Activated naive CD4-positive, alpha-beta T cell treated with anti-CD3 and anti-CD28 coated beads, Interleukin-2, amount 50 U/mL, for 72 hours (primary cell): ENCODE measurements at regions not wholly inside any gene's neighbourhood (a gene's known extent, or its start where the extent isn't known, plus 50 kb on each side); places are given as distances from the start of the nearest gene placed in this dataset.
A peak's percentile ranks its signal among the peaks of the same experiment; 100 is the strongest.
"Not testable (repeated sequence)": the region's sequence is repeated elsewhere in the genome, so short reads cannot be mapped to it uniquely, and the experiment has no call there.

Experiments
- ATAC-seq, 2 donors: fragments of 150-1000 bp; cut with Tn5 transposase; 2 replicates each; pipeline ENCODE4 v1.10.0; 2021; ENCODE audit warnings: mild to moderate bottlenecking in 2 of 2, moderate library complexity in 2 of 2
- DNase-seq, 2 donors: peaks; one replicate each; pipeline ENCODE4 v3.0.0; 2021 to 2022; ENCODE audit warnings: low spot score in 2 of 2
- H3K27ac Mint-ChIP-seq, 2 donors: one replicate each; pipeline ENCODE4 v1.8.0; 2022; ENCODE audit warnings: mild to moderate bottlenecking in 2 of 2, mixed read lengths in 2 of 2
- H3K36me3 Mint-ChIP-seq, 2 donors: one replicate each; pipeline ENCODE4 v1.8.0; 2022; ENCODE audit warnings: mixed read lengths in 2 of 2
- H3K9me3 Mint-ChIP-seq, 2 donors: one replicate each; pipeline ENCODE4 v1.8.0; 2022; ENCODE audit warnings: mixed read lengths in 2 of 2

DNA sequence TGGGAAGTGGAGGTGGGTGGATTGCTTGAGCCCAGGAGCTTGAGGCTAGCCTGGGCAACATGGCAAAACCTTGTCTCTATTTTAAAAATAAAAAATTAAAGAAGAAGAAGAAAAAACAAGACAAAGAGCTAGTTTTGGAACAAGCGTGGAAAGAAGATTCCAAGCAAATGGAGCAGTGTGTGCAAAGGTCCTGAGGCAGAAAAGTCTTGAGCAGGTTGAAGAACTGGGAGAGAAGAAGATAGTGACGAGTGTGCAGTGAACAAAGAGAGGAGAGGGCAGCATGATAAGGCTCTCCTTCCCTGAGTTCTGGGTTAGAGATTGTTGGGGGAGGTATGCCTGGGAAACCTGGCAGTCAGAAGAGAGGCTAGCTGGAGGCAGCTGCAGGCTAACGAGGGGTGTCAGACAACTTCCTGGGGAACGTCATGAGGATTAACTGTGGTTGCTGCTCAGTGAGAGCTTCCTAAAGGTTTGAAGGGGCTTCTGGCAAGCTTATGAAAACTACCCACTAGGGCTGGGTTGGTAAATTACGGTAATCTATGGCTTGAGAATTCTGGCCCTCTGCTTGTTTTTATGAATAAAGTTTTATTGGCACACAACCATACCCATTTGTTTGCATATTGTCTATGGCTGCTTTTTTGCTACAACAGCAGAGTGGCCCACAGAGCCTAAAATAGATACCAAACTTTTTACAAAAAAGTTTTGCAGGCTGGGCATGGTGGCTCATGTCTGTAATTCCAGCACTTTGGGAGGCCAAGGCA, 128.9 kb downstream of the ZFP64 start:
- no peaks in the 10 kb centered on the region for H3K36me3 Mint-ChIP-seq
- no peaks in the 10 kb centered on the region for H3K9me3 Mint-ChIP-seq
- H3K27ac Mint-ChIP-seq: no peak overlapping the region
- no peak for ATAC-seq
- no peak for DNase-seq

DNA sequence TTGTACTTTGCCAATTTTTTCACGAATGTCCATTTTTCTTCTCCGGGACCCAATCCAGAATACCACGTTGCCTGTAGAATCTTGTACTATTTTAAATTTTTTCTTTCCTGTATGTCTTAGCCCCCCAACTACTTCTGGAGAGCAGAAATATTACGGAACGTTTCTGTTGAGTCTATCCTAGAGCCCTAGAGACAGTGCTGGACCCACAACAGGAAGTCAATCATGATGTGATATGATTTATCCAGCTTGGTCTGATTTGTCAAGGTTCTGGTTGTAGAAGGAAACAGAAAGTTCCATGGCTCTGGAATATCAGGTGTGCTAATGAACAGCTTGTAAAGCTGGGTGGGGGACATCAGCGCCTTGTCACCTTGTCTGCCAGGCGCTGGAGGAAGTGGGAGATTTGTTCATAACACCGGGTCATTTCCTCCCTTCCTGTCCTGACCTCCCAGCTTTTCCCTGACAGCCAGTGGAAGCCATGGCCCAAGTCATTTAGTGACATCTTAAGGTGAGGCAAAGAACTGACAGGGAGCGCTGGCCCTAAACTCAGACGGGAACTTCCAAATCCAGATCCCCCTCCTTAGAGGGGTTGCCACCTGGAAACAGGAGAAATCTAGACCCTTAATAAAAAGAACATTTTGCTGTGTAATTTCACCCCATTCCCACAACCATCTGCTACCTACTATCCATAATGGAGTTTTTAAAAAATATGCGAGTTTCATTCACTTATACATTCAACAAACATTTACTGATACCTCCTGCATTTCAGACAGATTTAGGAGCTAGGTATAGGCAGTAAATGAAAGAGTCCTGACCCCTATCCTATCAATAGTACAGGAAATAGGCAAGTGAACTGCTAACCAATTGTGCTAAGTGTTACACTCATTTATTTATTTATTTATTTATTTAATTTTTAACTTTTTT, 130.5 kb downstream of the ZFP64 start:
- peaks cover 8 to 10% of the 10 kb centered on the region in 2 donors for H3K36me3 Mint-ChIP-seq
- no peak overlapping the region for H3K27ac Mint-ChIP-seq

DNA sequence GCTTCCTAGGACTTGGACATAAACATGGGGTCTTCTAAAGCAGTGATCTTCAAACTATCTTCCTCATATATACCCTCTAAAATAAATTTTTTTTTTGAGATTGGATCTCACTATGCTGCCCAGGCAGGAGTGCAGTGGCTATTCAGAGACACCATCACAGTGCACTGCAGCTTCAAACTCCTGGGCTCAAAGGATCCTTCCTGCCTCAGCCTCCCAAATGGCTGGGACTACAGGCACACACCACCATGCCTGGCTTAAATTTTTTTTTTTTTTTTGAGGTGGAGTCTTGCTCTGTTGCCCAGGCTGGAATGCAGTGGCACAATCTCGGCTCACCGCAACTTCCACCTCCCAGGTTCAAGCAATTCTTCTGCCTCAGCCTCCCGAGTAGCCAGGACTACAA, 134.4 kb downstream of the ZFP64 start:
- ATAC-seq, H3K27ac Mint-ChIP-seq, DNase-seq: not testable (repeated sequence)
- peaks cover 10 to 15% of the 10 kb centered on the region in 2 donors for H3K9me3 Mint-ChIP-seq
- peaks cover 14 to 18% of the 10 kb centered on the region in 2 donors for H3K36me3 Mint-ChIP-seq

More for the DNA sequence above, 130.5 kb downstream of the ZFP64 start:
- ATAC-seq (no peak), DNase-seq (no peak)
- H3K9me3 Mint-ChIP-seq: peaks cover 6 to 9% of the 10 kb centered on the region in 2 donors

DNA sequence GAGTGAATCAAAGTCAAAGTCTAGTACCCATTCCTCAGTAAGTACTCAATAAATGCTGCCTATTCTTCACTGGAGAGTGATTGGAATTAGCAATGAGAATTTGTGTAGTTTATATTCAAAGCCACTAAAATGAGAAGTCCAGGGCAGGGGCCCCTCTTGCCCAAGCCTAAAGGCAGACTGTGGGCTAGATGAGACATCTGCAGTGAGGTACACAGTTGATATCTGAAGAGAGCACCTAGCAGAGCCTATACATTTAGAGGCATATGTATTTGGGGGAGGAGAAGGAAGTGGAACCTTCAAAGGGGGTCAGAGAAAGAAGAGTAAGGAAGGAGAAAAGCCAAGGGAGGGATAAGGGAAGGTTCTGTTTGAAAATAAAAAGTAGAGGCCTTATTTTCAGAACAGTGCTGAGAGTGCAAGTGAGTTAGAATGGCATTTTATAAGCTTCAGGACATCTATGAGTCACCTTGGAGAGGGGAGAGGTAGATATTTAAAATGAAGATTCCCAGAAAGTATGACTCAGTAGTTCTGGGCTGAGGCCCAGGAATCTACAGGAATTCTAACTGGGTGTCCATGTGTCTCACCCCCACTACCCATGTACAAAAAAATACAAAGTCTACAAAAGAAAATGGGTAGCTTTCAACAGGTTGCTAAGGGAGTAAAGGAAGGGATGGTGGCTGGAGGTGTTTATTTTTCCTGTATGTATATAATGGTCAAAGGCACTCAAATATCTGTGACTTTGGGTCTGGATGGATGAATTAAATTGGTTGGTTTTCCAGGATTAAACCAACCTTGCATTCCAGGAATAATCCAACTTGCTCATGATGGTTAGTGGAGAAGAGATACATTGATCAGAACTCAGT, 135.1 kb downstream of the ZFP64 start:
- no peak for ATAC-seq
- Mint-ChIP-seq H3K9me3 (peaks cover 10 to 15% of the 10 kb centered on the region in 2 donors), H3K36me3 (peaks cover 14 to 18% of the 10 kb centered on the region in 2 donors), H3K27ac (no peak overlapping the region)
- DNase-seq: no peak

DNA sequence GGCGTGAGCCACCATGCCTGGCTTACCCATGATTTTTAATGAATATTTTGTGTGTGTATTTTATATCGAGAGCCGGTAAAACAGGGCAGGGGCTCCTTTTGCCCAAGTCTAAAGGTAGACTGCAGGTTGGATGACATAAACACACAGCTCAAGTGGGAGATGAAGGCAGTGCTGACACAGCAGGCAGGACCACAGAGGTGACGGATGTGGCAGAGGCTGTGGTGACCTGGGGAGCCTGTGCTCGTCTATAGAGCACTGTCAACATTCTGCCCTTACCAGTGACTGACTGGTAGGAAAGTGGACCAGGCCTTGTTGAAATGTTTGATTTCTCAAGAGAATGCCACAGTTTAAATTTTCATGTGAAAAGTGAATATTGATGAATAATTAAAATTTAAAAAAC, 137.5 kb downstream of the ZFP64 start:
- peaks cover 10 to 15% of the 10 kb centered on the region in 2 donors for H3K9me3 Mint-ChIP-seq
- H3K36me3 Mint-ChIP-seq: peaks cover 14 to 18% of the 10 kb centered on the region in 2 donors
- ATAC-seq (peak in 1 of 2 donors; percentile 41), DNase-seq (no peak)
- H3K27ac Mint-ChIP-seq: no peak overlapping the region

DNA sequence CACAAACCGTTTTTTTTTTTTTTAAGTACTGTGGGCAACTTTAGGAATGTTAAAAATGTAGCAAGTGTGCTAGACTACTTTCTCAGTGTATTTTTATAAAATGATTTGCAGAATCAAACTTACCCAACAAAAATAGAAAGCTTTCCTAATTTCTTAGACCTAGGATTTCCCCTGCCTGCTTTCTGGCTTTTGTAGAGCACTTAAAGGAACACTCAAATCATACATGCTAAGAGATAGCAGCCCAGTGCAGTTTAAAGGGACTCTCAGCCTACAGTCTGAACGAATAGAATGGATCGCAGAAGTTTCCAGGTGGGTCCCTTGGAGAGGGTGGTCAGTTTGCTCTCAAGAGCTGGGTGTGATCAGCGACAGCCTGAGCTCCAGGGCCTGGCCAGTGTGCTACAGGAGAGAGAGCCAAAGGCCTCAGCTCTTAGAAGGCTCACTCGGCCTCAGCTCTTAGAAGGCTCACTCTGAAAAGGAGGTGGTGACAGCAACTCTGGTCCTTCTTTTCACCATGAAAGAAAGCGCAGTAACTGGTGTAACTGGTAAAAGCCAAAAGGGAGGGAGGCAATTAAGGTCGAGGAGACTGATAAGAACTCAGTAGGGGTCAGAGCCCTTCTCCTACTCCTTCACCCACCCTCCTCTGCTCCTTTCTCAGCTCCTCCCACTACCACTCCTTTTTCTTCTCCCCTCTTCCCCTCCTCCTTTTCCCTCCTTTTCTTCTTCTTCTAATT, 142.4 kb downstream of the ZFP64 start:
- no peaks in the 10 kb centered on the region for H3K36me3 Mint-ChIP-seq
- no peaks in the 10 kb centered on the region for H3K9me3 Mint-ChIP-seq
- no peak overlapping the region for H3K27ac Mint-ChIP-seq
- no peak for ATAC-seq
- DNase-seq: no peak

DNA sequence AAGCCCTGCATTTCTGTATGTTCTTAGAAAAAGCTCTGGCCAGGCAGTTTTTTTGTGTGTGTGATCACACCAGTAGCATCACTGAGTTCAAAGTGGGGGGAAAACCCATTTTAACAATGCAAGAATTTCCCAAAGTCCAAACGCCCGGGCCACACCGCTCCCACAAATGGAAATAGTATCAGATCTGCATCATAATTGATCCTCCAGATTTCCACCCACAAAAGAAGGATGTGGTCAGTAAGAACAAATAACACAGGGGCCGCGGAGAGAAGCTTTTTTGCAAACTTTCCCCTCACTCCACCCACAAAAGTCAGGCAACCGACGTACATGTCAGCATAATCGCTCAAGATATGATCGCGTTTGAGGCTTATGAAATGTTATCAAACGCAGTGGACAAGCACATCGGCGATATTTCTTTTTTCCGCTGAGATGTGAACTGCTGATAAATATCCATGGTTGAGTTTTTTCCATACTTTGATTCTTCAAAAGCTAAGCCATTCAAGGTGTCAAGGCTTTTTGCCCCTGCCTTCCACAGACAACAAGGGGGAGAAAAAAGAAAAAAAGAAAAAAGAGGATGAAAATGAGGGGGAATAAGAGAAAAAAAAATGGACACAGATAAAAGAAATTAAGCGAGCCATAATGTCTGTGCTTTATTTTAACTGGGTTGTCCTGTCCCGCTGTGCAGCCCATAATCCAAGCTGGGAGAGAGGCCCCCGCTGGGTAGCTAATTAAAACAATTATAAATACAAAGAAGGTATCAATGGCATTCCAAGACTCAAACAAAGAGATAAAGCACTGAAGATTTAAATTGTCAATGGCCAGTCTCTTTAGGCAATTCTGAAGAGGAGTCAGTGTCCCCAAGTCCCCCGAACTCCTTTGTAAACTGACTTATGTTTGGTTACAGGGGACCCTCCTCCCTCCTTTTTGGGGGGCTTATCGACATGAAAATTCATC, 143.5 kb downstream of the ZFP64 start:
- peak overlapping the region in 1 of 2 donors; percentile 40 for H3K27ac Mint-ChIP-seq
- no peaks in the 10 kb centered on the region for H3K9me3 Mint-ChIP-seq
- DNase-seq: peak; percentile 7 to 67
- no peaks in the 10 kb centered on the region for H3K36me3 Mint-ChIP-seq
- ATAC-seq: peak; percentile 71 to 96

DNA sequence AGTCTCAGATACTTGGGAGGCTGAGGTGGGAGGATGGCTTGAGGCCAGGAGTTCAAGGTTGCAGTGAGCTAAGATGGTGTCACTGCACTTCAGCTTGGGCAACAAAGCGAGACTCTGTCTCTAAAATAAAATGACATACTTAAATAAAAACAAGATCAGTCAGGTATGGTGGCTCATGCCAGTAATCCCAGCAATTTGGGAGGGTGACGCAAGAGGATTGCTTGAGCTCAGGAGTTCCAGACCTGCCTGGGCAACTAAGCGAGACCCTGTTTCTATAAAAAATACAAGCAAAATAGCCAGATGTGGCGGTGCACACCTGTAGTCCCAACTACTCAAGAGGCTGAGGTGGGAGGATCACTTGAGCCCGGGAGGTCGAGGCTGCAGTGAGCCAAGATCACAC, 149.6 kb downstream of the ZFP64 start:
- Mint-ChIP-seq H3K36me3 (no peaks in the 10 kb centered on the region), H3K9me3 (no peaks in the 10 kb centered on the region)
- no peak for ATAC-seq

DNA sequence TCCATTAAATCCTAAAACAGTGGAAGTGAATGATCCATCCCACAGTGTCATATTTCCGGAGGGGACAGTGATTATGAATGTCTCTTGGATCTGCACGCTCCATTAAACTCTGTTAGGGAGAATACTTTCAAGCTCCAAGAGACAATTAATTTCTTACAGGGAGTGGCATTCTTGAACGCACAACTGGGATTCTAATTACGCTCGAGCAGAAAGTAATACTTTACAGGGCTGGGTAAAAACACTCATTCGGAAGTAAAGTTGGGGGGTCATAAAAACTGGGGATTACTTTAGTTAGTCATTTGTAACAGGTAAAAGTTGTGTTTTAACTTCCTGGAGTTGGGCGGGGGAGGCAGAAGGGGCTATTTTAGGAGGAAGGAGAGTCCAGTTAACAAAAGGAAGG, 151.8 kb downstream of the ZFP64 start:
- ATAC-seq: no peak
- no peaks in the 10 kb centered on the region for H3K9me3 Mint-ChIP-seq

More for the DNA sequence above, 149.6 kb downstream of the ZFP64 start:
- H3K27ac Mint-ChIP-seq: no peak overlapping the region
- no peak for DNase-seq

DNA sequence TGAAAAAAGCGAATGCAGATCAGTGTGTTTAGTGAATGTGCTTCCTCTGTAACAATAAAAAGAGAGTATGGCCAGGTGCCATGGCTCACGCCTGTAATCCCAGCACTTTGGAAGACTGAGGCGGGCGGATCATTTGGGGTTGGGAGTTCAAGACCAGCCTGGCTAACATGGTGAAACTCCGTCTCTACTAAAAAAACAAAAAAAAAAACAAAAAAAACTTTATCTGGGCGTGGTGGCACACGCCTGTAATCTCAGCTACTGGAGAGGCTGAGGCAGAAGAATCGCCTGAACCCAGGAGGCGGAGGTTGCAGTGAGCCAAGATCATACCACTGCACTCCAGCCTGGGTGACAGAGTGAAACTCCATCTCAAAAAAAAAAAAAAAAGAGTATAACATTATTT, 152.9 kb downstream of the ZFP64 start:
- not testable (repeated sequence) for H3K9me3 Mint-ChIP-seq, H3K36me3 Mint-ChIP-seq, DNase-seq, H3K27ac Mint-ChIP-seq, ATAC-seq

More for the DNA sequence above, 151.8 kb downstream of the ZFP64 start:
- Mint-ChIP-seq H3K36me3 (no peaks in the 10 kb centered on the region), H3K27ac (peak overlapping the region in 1 of 2 donors; percentile 10)
- DNase-seq: no peak

DNA sequence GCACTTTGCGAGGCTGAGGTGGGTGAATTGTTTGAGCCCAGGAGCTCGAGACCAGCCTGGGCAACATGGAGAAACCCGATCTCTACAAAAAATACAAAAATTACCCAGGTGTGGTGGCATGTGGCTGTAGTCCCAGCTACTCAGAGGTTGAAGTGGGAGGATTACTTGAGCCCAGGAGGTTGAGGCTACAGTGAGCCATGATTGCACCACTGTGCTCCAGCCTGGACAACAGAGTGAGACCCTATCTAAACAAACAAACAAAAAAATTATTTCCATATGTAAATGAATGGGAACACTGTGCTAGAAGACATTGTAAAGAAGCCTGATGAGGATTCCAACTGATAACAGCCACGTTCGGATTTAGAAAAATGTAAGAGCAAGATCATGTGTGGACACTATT, 154.2 kb downstream of the ZFP64 start:
- Mint-ChIP-seq H3K9me3 (no peaks in the 10 kb centered on the region), H3K36me3 (no peaks in the 10 kb centered on the region), H3K27ac (no peak overlapping the region)
- ATAC-seq (no peak), DNase-seq (no peak)

DNA sequence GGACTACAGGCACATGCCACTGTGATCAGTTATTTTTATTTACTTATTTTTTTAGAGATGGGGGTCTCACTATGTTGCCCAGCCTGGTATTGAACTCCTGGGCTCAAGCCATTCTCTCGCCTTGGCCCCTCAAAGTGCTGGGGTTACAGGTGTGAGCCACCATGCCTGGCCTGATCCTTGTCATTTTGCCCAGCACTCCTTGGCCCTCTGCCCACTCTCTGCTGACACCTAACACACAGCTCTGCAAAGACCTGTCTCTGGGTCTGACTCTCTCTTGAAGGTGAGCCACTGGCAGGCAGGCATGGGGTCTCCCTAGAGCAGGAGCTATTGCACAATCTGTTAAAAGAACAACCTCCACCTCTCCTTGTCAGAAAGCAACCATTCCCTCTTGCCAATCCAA, 155.6 kb downstream of the ZFP64 start:
- H3K9me3 Mint-ChIP-seq: no peaks in the 10 kb centered on the region
- ATAC-seq (no peak), DNase-seq (no peak)
- H3K27ac Mint-ChIP-seq: peak overlapping the region in 1 of 2 donors; percentile 79
- no peaks in the 10 kb centered on the region for H3K36me3 Mint-ChIP-seq

DNA sequence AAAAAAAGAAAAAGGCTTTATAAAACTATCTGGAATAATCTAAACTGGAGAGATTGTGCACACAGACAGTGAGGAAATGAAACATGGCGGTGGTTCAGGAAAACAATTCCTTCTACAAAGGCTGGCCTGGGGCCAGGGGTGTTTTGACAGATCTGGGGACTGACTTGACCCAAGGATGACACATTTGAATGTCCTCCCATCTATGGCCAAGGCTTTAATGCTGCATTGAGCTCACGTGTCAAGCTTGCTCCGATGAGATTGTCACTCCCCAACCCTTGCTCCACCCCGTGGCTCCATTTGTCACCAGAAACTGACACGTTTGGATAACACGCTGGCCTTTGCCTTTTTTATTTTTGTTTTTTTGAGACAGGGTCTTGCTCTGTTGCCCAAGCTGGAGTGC, 156.1 kb downstream of the ZFP64 start:
- DNase-seq: no peak
- Mint-ChIP-seq H3K36me3 (no peaks in the 10 kb centered on the region), H3K9me3 (no peaks in the 10 kb centered on the region), H3K27ac (no peak overlapping the region)
- no peak for ATAC-seq

DNA sequence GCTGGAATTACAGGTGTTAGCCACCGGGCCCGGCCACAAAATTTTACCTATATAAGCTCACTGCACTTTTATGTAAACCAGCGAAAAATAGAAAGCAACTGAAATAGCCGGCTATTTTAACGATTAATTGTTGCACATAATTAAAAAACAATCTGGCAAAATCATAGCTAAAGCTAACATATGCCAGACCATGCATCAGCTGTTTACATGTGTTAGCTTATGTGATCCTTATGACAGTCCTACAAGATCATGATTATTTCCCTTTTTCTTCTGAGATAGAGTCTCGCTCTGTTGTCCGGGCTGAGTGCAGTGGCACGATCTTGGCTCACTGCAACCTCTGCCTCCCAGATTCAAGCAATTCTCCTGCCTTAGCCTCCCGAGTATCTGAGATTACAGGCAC, 157.0 kb downstream of the ZFP64 start:
- DNase-seq (no peak), ATAC-seq (no peak)
- Mint-ChIP-seq H3K36me3 (no peaks in the 10 kb centered on the region), H3K9me3 (no peaks in the 10 kb centered on the region), H3K27ac (no peak overlapping the region)

DNA sequence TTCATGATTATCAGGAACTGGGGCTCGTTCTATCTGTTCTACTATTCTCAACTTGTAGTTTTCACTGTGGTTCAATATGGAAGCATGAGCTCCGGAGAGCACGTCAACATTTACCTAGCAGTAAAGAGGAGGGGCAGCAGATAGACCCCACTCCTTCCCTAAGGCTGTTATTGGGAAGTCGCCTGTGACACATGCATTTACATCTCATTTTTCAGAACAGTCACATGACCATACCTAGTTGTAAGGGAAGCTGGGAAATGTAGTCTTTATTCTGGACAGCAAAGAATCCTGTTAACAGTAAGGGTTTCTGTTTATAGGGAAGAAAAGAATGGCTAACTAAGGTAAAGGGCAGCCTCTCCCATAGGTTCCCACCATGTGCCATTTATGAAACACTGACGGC, 158.3 kb downstream of the ZFP64 start:
- H3K36me3 Mint-ChIP-seq: no peaks in the 10 kb centered on the region
- H3K27ac Mint-ChIP-seq: no peak overlapping the region
- ATAC-seq (no peak), DNase-seq (no peak)
- no peaks in the 10 kb centered on the region for H3K9me3 Mint-ChIP-seq
